T-helper 9 cell (primary cell): ENCODE measurements at regions not wholly inside any gene's neighbourhood (a gene's known extent, or its start where the extent isn't known, plus 50 kb on each side); places are given as distances from the start of the nearest gene placed in this dataset.

Experiments
- DNase-seq: peaks from one replicate; pipeline ENCODE4 v3.0.0-alpha.2; 2020

- DNase-seq: no peak
Measured at GRCh38 chr4:180564026-180564425, 1679.2 kb upstream of the TENM3 start.

DNA sequence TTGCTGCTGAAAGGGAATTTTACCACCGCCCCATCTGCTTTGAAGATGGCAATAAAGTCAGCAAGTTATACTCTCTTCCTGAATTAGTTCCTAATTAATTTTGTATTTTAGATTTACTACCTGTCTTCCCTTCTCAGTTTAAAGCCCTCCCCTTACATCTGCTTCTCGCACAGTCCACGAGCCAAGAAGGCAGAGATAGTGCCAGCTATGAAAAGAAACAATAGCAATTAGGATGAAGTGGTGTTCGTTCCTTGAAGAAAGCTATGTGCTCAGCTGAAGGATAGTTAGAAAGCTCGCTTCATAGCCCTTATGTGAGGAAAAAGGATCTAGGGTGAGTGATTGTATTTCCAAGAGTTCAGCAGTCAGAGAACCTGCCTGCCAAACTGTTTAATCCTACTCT is 1678.8 kb upstream of the TENM3 start:
- DNase-seq: no peak

DNA sequence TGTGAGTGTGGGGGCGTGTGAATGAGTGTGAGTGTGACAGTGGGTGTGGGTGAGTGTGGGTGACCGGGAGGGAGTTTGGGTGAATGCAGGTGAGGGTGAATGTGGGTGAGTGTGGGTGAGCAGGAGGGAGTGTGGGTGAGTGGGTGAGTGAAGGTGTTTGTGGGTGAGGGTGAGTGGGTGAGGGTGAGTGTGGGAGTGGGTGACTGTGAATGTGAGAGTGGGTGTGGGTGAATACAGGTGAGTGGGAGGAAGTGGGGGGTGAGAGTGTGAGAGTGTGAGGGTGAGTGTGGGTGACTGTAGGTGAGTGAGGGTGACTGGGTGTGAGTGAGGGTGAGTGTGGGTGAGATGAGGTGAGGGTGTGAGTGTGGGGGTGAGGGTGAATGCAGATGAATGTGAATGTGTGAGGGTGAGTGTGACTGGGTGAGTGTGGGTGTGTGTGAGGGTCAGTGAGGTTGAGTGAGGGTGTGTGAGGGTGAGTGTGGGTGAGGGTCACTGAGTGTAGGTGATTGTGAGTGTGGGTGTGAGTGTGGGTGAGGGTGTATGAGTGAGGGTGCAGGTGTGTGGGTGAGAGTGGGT is 1677.3 kb upstream of the TENM3 start:
- no peak for DNase-seq

DNA sequence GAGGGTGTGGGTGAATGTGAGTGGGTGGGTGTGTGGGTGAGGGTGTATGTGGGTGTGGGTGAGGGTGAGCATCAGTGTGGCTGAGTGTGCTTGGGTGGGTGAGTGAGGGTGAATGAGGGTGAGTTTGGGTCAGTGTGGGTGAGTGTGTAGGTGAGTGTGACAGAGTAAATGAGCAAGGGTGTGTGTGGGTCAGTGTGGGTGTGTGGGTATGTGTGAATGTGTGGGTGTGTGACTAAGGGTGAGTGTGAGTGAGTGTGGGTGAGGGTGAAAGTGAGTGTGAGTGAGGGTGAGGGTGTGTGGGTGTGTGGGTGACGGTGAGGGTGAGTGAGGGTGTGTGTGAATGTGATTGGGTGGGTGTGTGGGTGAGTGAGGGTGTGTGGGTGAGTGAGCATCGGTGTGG is 1676.7 kb upstream of the TENM3 start:
- no peak for DNase-seq

DNA sequence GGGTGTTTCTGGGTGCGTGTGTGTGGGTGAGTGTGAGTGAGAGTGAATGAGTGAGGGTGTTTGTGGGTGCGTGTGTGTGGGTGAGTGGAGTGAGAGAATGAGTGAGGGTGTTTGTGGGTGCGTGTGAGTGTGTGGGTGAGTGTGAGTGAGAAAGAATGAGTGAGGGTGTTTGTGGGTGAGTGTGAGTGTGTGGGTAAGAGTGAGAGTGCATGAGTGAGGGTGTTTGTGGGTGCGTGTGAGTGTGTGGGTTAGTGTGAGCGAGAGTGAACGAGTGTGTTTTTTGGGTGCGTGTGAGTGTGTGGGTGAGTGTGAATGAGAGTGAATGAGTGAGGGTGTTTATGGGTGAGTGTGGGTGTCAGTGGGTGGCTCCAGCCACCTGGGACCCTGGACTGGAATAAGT is 1676.1 kb upstream of the TENM3 start:
- no peak for DNase-seq

DNA sequence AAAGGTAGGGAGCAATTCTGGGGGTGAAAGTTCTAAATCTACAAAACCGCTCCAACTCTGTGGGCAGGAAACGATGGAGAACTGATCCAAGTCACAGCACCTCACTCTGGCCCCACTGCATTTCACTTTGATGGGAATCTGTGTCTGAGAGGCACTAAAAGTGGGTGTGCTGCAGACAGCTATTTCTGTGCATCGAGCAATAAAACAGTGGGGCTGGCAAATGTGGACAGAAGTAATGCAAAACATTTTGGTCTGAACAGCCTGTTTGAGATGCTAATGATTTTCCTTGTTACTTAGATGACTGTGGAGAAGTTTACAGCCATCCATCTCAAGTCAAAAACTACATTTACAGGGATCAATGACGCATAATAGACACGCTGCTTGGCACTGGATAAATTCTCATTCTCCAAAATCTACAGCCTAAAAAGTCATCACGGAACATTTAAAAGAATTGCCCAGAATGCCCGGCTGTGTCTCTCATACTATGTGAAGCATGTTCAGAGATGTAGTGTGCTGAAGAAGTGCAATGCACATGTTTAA is 1671.6 kb upstream of the TENM3 start:
- DNase-seq: no peak

DNA sequence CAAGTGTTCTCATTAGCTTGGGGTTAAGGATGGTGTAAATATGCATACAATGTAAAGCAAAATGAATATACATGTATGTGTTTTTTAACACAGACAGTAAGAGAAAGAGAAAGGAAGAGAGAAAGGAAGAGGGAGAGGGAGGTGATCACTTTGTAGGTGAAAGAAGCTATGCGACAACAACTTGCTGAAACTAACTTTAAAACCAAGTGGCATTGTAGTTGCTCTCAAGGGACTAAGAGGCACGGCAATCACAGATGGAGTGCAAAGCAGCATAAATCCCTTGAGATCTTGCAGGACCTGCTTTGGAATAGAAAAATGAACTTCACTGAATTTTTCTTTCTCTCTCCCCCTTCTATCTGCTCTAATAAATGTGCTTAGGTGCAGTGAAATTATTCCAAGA is 1665.0 kb upstream of the TENM3 start:
- no peak for DNase-seq

DNA sequence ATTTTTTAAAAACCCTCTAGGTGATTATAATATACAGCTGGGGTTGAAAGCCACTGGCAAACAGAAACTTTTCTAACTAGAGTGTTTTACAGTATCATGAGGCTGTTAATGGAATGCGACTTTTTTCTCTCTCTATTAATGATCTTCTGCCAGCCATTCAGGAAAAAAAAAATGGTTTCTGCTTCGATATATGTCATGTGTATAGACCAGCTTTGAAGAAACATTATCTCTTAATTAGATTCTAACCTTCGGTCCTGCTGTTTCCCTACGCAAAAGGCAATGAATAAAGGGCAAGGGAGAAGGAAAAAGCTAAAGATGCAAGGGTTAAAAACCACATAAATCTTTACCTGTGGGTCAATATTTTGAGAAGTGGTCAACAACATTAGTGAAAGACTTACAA is 1662.1 kb upstream of the TENM3 start:
- DNase-seq: no peak

GRCh38 chr4:180587379-180587778 is 1655.8 kb upstream of the TENM3 start:
- no peak for DNase-seq

- DNase-seq: no peak
Measured at GRCh38 chr4:180589575-180589974, 1653.6 kb upstream of the TENM3 start.

DNA sequence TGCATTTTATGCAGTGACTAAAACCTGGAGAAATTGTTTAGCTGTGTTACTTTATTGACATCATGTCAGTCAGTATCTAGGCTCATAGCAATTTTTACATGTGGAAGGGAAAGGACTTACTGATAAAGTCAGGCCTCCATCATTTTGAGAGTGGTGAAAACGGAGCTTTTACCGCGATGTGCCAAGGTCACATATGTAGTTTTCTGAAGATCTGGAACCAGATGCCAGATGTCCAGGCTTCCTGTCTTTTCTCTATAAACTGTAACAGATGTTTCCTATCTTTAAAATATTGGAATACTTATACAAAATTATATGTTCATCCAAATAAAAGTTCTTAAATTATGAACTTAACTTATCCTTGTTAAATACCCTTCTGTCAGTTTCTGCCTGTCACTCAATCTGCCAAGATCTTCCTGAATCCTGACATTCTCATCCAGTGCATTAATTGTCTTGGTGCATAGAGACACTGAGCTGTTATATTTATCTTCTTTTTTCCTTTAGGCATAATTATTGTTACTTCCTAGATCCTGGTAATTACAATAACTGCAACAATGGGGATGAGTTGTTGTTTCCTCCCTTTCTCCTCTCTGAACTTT is 1646.2 kb upstream of the TENM3 start:
- DNase-seq: no peak

- no peak for DNase-seq
Measured at GRCh38 chr4:180598281-180598680, 1644.9 kb upstream of the TENM3 start.

- DNase-seq: no peak
Measured at GRCh38 chr4:180603791-180604190, 1639.4 kb upstream of the TENM3 start.

DNA sequence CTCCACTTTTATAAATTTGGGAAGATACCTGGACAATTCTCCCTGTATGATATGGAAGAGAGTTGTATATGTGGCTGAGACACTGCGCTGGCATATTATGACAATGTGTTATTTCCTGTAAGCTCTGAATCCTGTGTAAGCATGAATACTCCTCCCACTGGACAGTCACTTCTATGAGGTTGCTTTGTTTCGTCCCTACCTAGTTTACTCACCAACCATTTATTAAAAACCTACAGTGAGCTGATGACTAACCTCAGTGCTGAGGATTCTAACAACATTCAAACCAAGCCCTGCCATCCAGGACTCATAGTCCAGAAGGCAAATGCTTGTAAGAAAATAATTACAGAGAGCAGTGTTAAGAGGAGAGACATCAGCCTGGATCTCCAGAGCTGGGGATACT is 1632.9 kb upstream of the TENM3 start:
- DNase-seq: no peak

DNA sequence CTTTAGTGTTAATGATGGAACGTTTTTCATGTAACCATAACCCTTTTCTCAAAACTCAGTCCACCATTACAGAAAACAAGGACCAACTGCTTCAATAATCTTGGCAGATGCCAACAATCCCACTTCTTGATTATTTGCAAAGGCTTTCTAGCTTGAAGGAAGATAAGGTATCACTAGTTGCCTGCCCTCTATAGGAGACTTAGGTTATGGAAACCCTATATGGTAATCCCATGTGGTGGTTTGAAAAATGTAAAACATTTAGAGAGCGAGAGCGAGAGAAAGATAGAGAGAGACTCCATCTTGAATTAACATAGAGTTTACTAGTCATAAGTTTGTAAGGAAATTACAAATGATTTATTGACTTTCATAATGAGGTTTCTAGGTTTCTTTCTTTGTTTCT is 1627.5 kb upstream of the TENM3 start:
- DNase-seq: no peak

- DNase-seq: no peak
Measured at GRCh38 chr4:180617196-180617595, 1626.0 kb upstream of the TENM3 start.

GRCh38 chr4:180618396-180618795 is 1624.8 kb upstream of the TENM3 start:
- DNase-seq: no peak

DNA sequence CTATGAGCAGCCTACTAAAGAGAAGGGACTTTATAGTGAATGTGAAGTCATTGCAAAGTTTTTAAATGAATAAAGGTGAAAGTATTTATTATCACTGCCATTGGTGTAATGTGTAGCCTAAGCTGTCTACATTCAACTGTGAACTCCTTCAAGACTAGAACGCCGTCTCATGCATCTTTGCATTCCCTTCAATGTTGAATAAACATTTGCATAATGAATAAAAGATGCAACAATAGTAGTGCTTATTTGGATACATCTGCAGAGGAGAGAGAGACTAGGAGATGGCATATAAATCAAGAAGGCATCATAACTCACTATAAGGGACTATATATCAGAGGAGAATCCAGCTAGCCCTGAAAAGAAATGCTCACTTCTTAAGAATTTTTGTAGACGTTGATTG is 1623.8 kb upstream of the TENM3 start:
- DNase-seq: no peak

GRCh38 chr4:180622254-180622653 is 1620.9 kb upstream of the TENM3 start:
- DNase-seq: no peak

- no peak for DNase-seq
Measured at GRCh38 chr4:180625653-180626052, 1617.5 kb upstream of the TENM3 start.

DNA sequence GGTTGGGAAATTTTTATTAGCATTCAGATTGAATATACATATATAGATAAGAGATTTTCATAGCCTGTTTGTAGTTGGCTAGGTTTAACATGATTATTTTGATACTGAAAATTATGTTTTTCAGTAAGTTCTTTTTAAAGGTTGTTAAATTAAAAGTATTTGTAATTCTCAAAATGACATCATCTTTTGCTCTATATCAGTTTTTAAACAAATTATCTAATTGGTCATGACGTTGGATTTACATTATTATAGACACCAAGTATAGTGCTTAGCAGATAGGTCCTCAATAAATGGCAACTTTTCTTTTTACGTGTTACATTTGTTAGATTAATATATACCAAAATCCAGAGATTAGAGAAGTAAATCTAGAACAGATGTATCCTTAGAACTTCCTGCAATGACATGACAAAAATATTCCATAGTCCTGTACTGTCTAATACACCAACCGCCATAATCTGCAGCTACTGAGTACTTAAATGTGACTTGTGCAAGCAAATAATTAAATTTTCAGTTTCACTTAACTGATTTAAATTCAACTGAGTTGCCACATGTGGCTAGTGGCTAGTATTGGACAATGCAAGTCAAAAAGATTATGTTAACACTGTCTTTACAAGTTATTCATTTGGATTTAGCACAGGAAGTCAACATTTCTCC is 1613.1 kb upstream of the TENM3 start:
- no peak for DNase-seq

- DNase-seq: no peak
Measured at GRCh38 chr4:180634306-180634705, 1608.9 kb upstream of the TENM3 start.

DNA sequence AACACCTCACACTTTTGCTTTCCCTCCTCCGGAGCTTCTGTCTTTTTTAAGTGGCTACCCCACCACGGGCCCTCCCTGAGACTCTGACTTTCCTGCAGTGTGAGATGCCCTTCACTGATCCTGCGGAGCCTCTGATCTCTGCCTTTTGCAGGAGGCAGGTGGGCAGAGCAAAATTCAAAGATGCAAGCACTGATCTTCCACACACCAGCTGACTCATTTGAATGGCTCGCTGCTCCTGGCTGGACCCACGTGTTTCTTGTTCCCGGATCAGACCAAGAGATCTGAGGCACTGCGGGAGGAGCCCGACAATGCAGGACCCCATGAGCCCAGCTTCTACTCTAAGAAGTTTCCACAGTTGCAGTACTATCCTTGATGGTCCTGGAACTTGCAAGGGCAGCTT is 1607.9 kb upstream of the TENM3 start:
- no peak for DNase-seq

DNA sequence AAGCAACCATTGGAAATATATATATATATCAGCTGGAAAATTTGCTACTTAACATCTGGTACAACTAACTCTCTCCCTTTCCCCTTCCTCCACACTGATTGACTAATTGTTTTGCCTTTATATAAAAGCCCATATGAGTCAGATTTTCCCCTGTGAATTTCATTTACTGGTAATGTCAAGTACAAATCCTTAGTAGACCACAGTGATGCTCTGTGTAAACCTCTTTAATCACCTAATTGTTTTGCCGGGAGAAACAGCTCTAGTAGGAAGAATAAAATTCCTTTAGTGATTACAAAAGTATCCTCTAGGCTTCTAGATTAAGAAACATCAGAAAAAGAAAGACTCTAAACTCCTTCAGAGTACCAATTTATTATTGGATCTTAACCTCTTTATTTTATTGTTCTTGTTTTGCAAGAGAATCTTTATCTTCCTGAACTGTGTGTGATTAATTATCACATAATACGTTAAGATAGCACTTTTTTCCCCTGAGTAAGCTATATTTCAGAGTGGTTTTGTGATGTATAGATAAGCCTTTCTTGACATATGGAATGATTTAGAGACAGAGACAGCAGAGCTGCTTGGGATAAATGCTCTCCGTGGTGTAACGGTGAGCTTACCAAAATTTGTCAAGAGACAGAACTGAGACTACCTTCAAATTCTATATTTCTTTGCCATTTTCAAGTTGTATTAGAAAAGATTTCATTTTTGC is 1606.4 kb upstream of the TENM3 start:
- DNase-seq: no peak
